ENCODE measurements at regions not wholly inside any gene's neighbourhood (a gene's known extent, or its start where the extent isn't known, plus 50 kb on each side); places are given as distances from the start of the nearest gene placed in this dataset.

GRCh38 chr16:85183564-85183963 lies 71.3 kb upstream of the CIBAR2 start:
- no peaks in the 10 kb centered on the region for H3K36me3 ChIP-seq
- H3K4me1 ChIP-seq (ENCODE audit: control insufficient read depth in 1 of 2, insufficient read depth in 1 of 2, low read depth in 1 of 2, low read length in 1 of 2) = no peaks in the 10 kb centered on the region
- H3K27me3 ChIP-seq = no peaks in the 10 kb centered on the region
- H3K27ac ChIP-seq = no peak overlapping the region
- no peak overlapping the region for H3K4me3 ChIP-seq (ENCODE audit: low read depth in 1 of 2, low read length in 1 of 2)
- no peak for TF ChIP-seq CTCF (IDR thresholded peaks at IDR 0.05)
- no peaks in the 10 kb centered on the region for H3K9me3 ChIP-seq

- Histone ChIP-seq H3K27me3 (no peaks in the 10 kb centered on the region), H3K27ac (no peak overlapping the region), H3K4me1 (ENCODE audit: control insufficient read depth in 1 of 2, insufficient read depth in 1 of 2, low read depth in 1 of 2, low read length in 1 of 2) (no peaks in the 10 kb centered on the region), H3K9me3 (no peaks in the 10 kb centered on the region), H3K36me3 (no peaks in the 10 kb centered on the region), H3K4me3 (ENCODE audit: low read depth in 1 of 2, low read length in 1 of 2) (no peak overlapping the region)
- no peak for TF ChIP-seq CTCF (IDR thresholded peaks at IDR 0.05)
Observed at GRCh38 chr16:85184404-85184803, 72.1 kb upstream of the CIBAR2 start.

- no peak overlapping the region for H3K4me3 ChIP-seq (ENCODE audit: low read depth in 1 of 2, low read length in 1 of 2)
- H3K36me3 ChIP-seq = no peaks in the 10 kb centered on the region
- no peaks in the 10 kb centered on the region for H3K9me3 ChIP-seq
- H3K27me3 ChIP-seq = peaks cover 8% of the 10 kb centered on the region
- H3K27ac ChIP-seq = no peak overlapping the region
- no peak for TF ChIP-seq CTCF (IDR thresholded peaks at IDR 0.05)
- no peaks in the 10 kb centered on the region for H3K4me1 ChIP-seq (ENCODE audit: control insufficient read depth in 1 of 2, insufficient read depth in 1 of 2, low read depth in 1 of 2, low read length in 1 of 2)
Observed at GRCh38 chr16:85185303-85186100, 73.2 kb upstream of the CIBAR2 start.

GRCh38 chr16:85187002-85187401 lies 74.7 kb upstream of the CIBAR2 start:
- H3K36me3 ChIP-seq = no peaks in the 10 kb centered on the region
- H3K4me1 ChIP-seq (ENCODE audit: control insufficient read depth in 1 of 2, insufficient read depth in 1 of 2, low read depth in 1 of 2, low read length in 1 of 2) = no peaks in the 10 kb centered on the region
- H3K27me3 ChIP-seq = peaks cover 8% of the 10 kb centered on the region
- H3K9me3 ChIP-seq = no peaks in the 10 kb centered on the region
- no peak overlapping the region for H3K4me3 ChIP-seq (ENCODE audit: low read depth in 1 of 2, low read length in 1 of 2)
- no peak for TF ChIP-seq CTCF (IDR thresholded peaks at IDR 0.05)
- no peak overlapping the region for H3K27ac ChIP-seq

- Histone ChIP-seq H3K9me3 (no peaks in the 10 kb centered on the region), H3K27me3 (peaks cover 8% of the 10 kb centered on the region), H3K4me1 (ENCODE audit: control insufficient read depth in 1 of 2, insufficient read depth in 1 of 2, low read depth in 1 of 2, low read length in 1 of 2) (no peaks in the 10 kb centered on the region), H3K27ac (no peak overlapping the region), H3K4me3 (ENCODE audit: low read depth in 1 of 2, low read length in 1 of 2) (no peak overlapping the region), H3K36me3 (no peaks in the 10 kb centered on the region)
- no peak for TF ChIP-seq CTCF (IDR thresholded peaks at IDR 0.05)
Observed at GRCh38 chr16:85187447-85187846, 75.2 kb upstream of the CIBAR2 start.
